ENCODE measurements at regions not wholly inside any gene's neighbourhood (a gene's known extent, or its start where the extent isn't known, plus 50 kb on each side); places are given as distances from the start of the nearest gene placed in this dataset.

GRCh38 chr5:17436350-17436749 lies 61.7 kb upstream of the TAF11L2 start:
- no peaks in the 10 kb centered on the region for H3K36me3 ChIP-seq (ENCODE audit: low read depth, missing control alignments)
- intact Hi-C loops (cut with DNase I; ENCODE audit: low total_unique reads): no loop called here
- DNase-seq: no peak
- WGBS, 2 donors: 71 to 74% methylated on average over 4 of the region's 4 CpGs
- H3K4me3 ChIP-seq: no peak overlapping the region
- H3K27ac ChIP-seq: no peak overlapping the region
- H3K27me3 ChIP-seq: no peaks in the 10 kb centered on the region
- no peaks in the 10 kb centered on the region for H3K9me3 ChIP-seq
- no peaks in the 10 kb centered on the region for H3K4me1 ChIP-seq
- no peak for TF ChIP-seq POLR2A (IDR thresholded peaks at IDR 0.05)
- no peak for TF ChIP-seq CTCF (IDR thresholded peaks at IDR 0.05)

- no peak overlapping the region for H3K4me3 ChIP-seq
- H3K9me3 ChIP-seq: no peaks in the 10 kb centered on the region
- H3K27me3 ChIP-seq: no peaks in the 10 kb centered on the region
- DNase-seq: no peak
- WGBS, 2 donors: 39 to 54% methylated on average over 4 of the region's 4 CpGs
- TF ChIP-seq CTCF (IDR thresholded peaks at IDR 0.05) (no peak), POLR2A (IDR thresholded peaks at IDR 0.05) (no peak)
- H3K4me1 ChIP-seq: no peaks in the 10 kb centered on the region
- H3K36me3 ChIP-seq (ENCODE audit: low read depth, missing control alignments): no peaks in the 10 kb centered on the region
- intact Hi-C loops (cut with DNase I; ENCODE audit: low total_unique reads): no loop called here
- H3K27ac ChIP-seq: no peak overlapping the region
Measured at GRCh38 chr5:17436761-17437221, 61.2 kb upstream of the TAF11L2 start.

- no peak for DNase-seq
- no peak overlapping the region for H3K27ac ChIP-seq
- H3K4me3 ChIP-seq: no peak overlapping the region
- no peaks in the 10 kb centered on the region for H3K27me3 ChIP-seq
- no peaks in the 10 kb centered on the region for H3K36me3 ChIP-seq (ENCODE audit: low read depth, missing control alignments)
- H3K4me1 ChIP-seq: no peaks in the 10 kb centered on the region
- TF ChIP-seq POLR2A (IDR thresholded peaks at IDR 0.05): no peak
- TF ChIP-seq CTCF (IDR thresholded peaks at IDR 0.05): no peak
- 93% methylated on average over 4 of the region's 4 CpGs for WGBS, 2 donors
- intact Hi-C loops (cut with DNase I; ENCODE audit: low total_unique reads): no loop called here
- no peaks in the 10 kb centered on the region for H3K9me3 ChIP-seq
Measured at GRCh38 chr5:17438027-17438426, 60.0 kb upstream of the TAF11L2 start.

- no peak for TF ChIP-seq CTCF (IDR thresholded peaks at IDR 0.05)
- TF ChIP-seq POLR2A (IDR thresholded peaks at IDR 0.05): no peak
- intact Hi-C loops (cut with DNase I; ENCODE audit: low total_unique reads): no loop called here
Measured at GRCh38 chr5:17439956-17440355, 58.1 kb upstream of the TAF11L2 start.

GRCh38 chr5:17440766-17441165 lies 57.3 kb upstream of the TAF11L2 start:
- no peaks in the 10 kb centered on the region for H3K4me1 ChIP-seq
- no peaks in the 10 kb centered on the region for H3K9me3 ChIP-seq
- no peak for DNase-seq
- TF ChIP-seq POLR2A (IDR thresholded peaks at IDR 0.05) (no peak), CTCF (IDR thresholded peaks at IDR 0.05) (no peak)
- H3K27me3 ChIP-seq: no peaks in the 10 kb centered on the region
- no peaks in the 10 kb centered on the region for H3K36me3 ChIP-seq (ENCODE audit: low read depth, missing control alignments)
- no peak overlapping the region for H3K27ac ChIP-seq
- intact Hi-C loops (cut with DNase I; ENCODE audit: low total_unique reads): no loop called here
- H3K4me3 ChIP-seq: no peak overlapping the region

More at GRCh38 chr5:17439956-17440355, 58.1 kb upstream of the TAF11L2 start:
- Histone ChIP-seq H3K4me3 (no peak overlapping the region), H3K36me3 (ENCODE audit: low read depth, missing control alignments) (no peaks in the 10 kb centered on the region), H3K27ac (no peak overlapping the region), H3K27me3 (no peaks in the 10 kb centered on the region), H3K9me3 (no peaks in the 10 kb centered on the region), H3K4me1 (no peaks in the 10 kb centered on the region)
- DNase-seq: no peak

All from testis (tissue), 2 donors.